HG03025 (cell line): ENCODE measurements at regions not wholly inside any gene's neighbourhood (a gene's known extent, or its start where the extent isn't known, plus 50 kb on each side); places are given as distances from the start of the nearest gene placed in this dataset.

Source experiments
- ATAC-seq: cut with Tn5 transposase; IDR thresholded peaks from one replicate; pipeline ENCODE4 v1.9.1; 2021; ENCODE audit warnings: mild to moderate bottlenecking, moderate library complexity; ENCODE audit not compliant: unreplicated experiment, low FRiP score

- no peak for ATAC-seq
Observed at GRCh38 chr10:109534193-109534592, 389.1 kb downstream of the XPNPEP1 start.

- no peak for ATAC-seq
Observed at GRCh38 chr10:109529258-109529657, 394.1 kb downstream of the XPNPEP1 start.

GRCh38 chr10:109517748-109518147 is 405.6 kb downstream of the XPNPEP1 start:
- ATAC-seq = no peak

GRCh38 chr10:109504401-109504800 is 418.9 kb downstream of the XPNPEP1 start:
- no peak for ATAC-seq

GRCh38 chr10:109487691-109488090 is 435.6 kb downstream of the XPNPEP1 start:
- ATAC-seq = no peak

GRCh38 chr10:109480836-109481235 is 442.5 kb downstream of the XPNPEP1 start:
- no peak for ATAC-seq

- no peak for ATAC-seq
Observed at GRCh38 chr10:109475711-109476421, 447.4 kb downstream of the XPNPEP1 start.

- no peak for ATAC-seq
Observed at GRCh38 chr10:109474812-109475211, 448.5 kb downstream of the XPNPEP1 start.

GRCh38 chr10:109474261-109474660 is 449.1 kb downstream of the XPNPEP1 start:
- ATAC-seq = no peak

GRCh38 chr10:109467551-109467950 is 455.8 kb downstream of the XPNPEP1 start:
- no peak for ATAC-seq

GRCh38 chr10:109464949-109465348 is 458.4 kb downstream of the XPNPEP1 start:
- ATAC-seq = no peak

GRCh38 chr10:109457302-109457638 is 466.0 kb downstream of the XPNPEP1 start:
- no peak for ATAC-seq

- no peak for ATAC-seq
Observed at GRCh38 chr10:109456566-109457301, 466.6 kb downstream of the XPNPEP1 start.

- no peak for ATAC-seq
Observed at GRCh38 chr10:109454691-109455090, 468.6 kb downstream of the XPNPEP1 start.

GRCh38 chr10:109451879-109452278 is 471.4 kb downstream of the XPNPEP1 start:
- ATAC-seq = no peak

- ATAC-seq = no peak
Observed at GRCh38 chr10:109450702-109451101, 472.6 kb downstream of the XPNPEP1 start.

GRCh38 chr10:109433434-109433833 is 489.9 kb downstream of the XPNPEP1 start:
- no peak for ATAC-seq

- no peak for ATAC-seq
Observed at GRCh38 chr10:109432281-109432680, 491.0 kb downstream of the XPNPEP1 start.

GRCh38 chr10:109430799-109431198 is 492.5 kb downstream of the XPNPEP1 start:
- no peak for ATAC-seq

- ATAC-seq = no peak
Observed at GRCh38 chr10:109430043-109430760, 493.1 kb downstream of the XPNPEP1 start.

- ATAC-seq = no peak
Observed at GRCh38 chr10:109428775-109429491, 494.4 kb downstream of the XPNPEP1 start.
